ENCODE measurements at regions not wholly inside any gene's neighbourhood (a gene's known extent, or its start where the extent isn't known, plus 50 kb on each side); places are given as distances from the start of the nearest gene placed in this dataset.
"Not testable (repeated sequence)": the region's sequence is repeated elsewhere in the genome, so short reads cannot be mapped to it uniquely, and the experiment has no call there.

DNA sequence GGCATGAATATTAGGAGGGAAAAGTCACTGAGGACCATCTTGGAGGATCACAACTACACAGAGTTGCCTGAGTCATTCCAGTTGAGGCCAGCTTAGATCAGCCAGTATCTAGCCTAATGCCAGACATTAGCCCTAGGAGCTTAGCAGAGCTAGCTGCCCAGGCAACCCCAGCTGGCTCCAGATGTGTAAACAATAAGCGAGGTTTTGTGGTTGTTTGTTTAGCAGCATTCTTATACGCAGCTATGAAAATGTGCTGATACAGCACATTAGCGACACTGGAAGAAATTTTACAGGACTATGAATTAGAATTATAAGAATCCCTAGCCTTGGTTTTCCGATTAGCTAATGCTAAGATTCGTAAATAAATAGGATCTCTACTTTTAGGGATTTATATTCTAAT, 59.3 kb downstream of the BTBD3 start:
- no peak for DNase-seq

DNA sequence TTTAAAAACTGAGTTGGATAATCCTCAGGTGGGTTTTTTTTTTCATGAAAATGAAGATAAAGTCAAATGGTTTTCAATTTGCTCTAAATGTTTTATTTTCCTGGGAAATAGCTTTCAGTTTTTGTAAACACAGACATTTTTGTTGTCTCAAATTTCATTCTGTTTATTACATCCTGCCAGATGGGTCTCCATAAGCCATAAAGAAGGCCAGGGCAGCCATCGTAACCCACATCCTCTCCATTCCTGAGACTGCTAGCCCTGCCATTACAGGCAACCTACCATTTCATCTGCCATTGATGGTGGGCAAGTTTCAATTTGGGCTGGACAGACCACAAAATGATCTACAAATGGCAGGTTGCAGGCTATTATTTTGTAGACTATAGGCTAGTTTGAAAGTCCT, 60.8 kb downstream of the BTBD3 start:
- DNase-seq = no peak

DNA sequence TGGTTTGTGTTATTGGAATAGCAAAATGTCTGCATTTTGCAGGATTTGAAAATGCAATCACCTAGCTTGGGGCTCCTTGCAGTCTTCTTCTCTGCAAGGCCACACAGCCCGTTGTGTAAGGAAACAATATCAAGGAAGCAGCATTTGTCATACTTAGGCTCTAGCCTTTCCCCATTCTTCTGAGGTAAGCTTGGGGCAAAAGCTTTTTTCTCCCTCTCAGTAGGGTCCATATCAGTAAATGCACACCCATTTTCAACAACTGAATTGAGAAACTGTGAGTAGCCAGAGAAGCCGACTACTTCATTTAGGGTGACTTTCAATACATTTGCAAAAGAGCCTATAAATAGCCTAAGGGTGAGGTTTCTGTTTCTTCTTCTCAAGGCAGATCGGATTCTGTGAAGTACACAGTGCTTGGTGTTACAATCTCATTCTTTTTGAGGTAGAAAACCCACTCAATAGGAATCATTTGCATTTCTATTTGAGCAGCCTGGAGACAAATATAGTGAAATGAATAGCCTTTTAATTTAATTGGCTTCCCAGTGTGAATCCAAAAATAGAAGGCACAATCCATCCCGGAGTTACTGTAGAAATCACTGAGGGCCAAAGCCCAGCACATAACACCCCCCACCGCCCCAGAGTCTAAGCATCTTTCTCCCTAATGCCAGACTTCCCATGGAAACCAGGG, 61.8 kb downstream of the BTBD3 start:
- peak in 2 of 51 donors; percentile 16 to 28 for DNase-seq

DNA sequence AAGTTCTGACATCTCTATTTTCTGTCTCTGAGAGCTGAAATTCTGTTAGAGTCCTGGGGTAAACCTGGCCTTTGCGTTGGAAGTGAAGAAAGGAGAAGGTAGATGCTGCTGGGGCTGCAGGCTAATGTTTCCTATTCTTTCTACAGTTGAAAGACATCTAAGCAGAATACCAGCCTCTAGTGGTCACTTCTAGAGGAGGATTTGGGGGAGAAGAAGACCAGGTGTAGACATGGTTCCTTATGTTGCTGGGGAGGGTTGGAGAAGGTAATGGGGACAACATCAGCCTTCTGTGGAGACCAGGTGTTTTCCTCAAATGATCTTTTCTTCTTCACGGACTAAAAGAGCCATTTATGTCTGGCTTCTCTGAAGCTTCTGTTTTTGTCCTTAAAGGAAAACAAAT, 62.6 kb downstream of the BTBD3 start:
- DNase-seq = no peak

DNA sequence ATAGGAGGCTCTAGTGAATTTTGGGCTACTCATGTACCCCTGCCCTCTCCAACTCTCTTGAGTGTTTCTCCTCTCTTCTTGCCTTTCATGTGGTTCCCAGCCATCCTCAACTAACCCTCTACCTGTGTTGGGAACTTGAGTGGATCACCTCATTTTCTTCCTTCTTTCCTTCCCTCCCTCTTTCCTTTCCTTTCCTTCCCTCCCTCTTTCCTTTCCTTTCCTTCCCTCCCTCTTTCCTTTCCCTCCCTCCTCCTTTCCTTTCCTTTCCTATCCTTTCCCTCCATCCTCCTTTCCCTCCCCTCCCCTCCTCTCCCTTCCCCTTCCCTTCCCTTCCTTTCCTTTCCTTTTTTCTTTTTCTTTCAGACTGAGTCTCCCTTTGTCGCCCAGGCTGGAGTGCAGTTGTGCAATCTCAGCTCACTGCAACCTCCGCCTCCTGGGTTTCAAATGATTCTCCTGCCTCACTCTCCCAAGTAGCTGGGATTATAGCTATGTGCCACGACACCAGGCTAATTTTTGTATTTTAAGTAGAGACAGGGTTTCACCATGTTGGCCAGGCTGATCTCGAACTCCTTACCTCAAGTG, 63.8 kb downstream of the BTBD3 start:
- no peak for DNase-seq

DNA sequence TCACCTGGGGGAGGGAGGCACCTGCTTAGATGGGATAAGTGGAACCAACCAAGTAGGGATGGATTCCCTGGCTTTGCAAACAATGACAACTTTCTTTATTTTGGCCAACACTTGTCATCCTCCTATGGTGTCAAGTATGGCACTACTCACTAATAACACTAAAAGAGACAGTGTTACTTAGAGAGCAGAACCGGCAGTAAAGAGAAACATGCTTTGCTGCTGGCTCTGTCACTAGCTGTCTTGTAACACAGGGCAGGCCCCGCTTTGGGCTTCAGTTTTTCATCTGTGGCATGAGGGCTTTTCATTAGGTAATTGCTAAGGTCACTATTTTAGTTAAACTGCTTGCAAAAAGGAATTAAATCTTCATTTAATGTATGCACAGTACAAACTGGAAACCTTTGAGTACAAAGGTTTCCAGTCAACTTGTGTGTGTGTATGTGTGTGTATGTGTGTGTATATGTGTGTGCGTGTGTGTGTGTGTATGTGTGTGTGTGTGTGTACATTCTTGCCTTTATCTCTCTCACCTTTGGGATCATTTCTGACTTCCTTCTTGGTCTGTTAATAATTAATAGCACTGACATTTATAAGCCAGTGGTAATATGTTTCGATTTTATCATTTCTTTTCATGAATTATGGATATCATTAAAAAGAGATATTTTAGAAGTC, 64.7 kb downstream of the BTBD3 start:
- no peak for DNase-seq

DNA sequence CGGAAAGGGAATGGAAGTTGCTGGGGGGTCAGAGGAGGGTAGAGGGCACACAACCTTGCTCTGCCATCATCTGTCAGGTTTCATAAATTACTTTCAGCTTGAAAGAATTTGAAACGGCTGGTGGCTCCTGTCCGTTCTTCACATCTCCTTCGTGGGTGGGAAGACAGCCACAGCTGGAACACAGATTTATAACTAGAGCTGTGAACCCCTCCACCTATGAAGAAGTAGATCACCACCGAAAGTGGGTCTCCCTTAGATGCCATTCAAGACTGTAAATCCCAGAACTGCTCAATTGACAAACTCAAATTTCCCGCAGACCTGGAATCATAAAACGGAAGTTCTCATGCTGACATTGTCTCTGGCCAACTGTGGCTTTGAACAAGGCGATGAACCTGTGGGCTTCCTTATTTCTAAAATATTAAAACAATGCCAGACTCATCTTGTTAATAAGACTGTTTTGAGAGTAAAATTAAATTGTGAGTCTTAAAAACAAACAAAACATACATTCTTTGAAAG, 65.3 kb downstream of the BTBD3 start:
- no peak for DNase-seq

DNA sequence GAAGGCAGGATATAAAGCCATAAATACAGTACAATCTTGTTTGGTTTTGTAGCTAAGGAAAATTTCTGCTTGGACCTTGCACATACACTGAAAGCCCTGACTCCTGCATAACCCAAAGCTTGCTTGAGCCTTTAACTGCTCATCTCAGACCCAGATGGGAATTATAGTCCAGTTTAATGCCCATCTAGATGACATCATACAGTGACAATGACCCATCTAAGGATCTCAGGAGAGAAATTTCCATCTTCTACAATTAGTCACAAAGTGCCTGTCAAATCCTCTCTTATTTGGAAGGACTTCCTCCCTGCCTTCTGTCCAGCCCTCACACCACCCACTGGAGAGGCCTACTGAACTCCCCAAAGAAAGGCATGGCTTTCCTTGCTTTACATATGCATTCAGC, 69.3 kb downstream of the BTBD3 start:
- no peak for DNase-seq

DNA sequence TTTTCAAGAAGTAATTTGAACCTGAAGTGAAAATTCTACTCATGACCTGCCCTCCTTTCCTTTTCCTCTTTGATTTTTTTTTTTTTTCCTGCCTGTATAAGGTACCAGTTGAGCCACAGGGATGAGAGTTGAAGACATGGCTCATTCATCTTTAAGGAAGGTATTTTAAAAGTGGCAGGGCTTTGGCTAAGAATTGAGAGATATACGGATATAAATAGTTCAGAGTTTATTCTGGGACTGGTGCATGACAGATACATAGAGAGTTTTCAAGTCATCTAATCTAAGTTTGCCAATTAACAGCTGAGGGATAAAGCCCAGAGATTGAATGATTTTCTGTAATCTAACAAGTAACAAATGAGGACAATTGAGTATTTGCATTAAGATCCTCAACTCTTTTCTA, 69.8 kb downstream of the BTBD3 start:
- DNase-seq = no peak

DNA sequence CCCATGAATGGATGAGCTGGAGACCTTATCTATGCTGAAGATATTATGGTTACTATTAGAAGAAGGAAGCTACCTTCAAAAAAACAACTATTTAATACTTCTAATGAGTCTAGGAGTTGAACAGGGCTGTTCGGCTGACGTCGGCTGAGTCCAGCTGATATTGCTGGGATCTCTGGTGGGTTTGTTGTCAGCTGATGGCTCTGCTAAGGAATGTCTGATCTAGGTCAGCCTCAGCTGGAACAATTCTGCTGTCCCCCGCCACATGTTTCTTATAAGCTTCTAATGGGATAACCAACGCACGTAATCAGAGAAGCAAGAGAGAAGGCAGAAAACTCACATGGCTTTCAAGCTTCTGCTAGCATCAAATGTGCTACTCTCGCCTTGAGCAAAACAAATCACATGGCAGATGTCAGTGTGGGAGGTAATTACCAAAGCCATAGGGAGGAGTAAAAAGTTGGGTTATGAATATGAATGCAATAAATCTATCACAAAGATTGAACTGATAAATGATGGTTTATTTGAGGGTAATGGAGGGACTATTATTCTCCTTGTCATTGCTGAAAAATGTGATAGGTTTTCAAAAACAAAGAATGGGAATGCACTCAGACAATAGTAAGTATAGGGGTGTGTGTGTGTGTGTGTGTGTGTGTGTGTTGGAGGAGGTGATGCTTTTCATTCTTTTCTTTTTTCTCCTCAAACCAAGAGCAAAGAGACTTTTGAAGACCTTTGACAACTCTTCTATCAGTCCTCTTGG, 71.5 kb downstream of the BTBD3 start:
- no peak for DNase-seq

DNA sequence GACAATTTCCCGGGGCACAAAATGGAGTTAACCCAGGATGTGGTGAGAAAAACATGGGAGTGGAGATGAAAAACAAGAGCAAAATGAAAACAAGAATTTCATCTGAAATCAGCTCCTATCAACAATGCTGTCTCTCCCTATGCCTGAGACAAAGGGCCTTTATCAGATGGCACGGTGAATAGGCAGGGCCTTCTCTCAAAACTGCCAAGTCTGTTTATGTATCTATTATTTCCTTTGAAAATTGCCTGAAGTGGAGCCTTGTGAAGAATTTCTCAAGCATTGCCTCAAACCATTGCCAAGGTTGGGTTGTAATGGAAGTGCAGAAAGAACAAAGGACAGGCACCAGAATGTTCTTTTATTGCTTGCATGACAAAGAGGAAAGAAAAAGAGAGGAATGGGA, 74.7 kb downstream of the BTBD3 start:
- peak in 5 of 51 donors; percentile 13 to 68 (median 32) for DNase-seq

DNA sequence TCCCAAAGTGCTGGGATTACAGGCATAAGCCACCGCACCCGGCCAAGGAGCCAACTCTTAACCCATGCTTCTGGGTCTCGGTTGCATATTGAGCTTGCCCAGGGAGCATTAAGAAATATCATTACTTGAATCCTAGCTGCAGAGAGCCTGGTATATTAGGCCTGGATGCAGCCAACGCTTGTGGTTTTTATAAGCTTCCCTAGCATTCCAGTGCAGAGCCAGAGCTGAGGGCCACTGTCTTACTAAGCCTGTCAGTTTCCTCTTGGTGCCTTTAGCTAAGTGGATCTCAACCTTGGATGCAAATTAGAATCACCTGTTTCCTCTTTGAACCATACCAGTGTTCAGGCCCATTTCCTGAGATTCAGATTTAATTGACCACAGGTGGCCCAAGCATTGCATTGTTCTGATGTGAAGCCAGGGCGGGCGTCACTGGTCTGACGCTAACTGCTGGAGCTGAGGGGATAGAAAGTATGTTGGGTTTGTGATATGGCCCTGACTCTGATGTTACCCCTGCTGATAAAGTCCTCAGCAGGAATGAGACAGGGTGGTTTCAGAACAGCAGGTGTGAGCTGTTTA, 76.3 kb downstream of the BTBD3 start:
- peak in 1 of 51 donors; percentile 15 for DNase-seq

DNA sequence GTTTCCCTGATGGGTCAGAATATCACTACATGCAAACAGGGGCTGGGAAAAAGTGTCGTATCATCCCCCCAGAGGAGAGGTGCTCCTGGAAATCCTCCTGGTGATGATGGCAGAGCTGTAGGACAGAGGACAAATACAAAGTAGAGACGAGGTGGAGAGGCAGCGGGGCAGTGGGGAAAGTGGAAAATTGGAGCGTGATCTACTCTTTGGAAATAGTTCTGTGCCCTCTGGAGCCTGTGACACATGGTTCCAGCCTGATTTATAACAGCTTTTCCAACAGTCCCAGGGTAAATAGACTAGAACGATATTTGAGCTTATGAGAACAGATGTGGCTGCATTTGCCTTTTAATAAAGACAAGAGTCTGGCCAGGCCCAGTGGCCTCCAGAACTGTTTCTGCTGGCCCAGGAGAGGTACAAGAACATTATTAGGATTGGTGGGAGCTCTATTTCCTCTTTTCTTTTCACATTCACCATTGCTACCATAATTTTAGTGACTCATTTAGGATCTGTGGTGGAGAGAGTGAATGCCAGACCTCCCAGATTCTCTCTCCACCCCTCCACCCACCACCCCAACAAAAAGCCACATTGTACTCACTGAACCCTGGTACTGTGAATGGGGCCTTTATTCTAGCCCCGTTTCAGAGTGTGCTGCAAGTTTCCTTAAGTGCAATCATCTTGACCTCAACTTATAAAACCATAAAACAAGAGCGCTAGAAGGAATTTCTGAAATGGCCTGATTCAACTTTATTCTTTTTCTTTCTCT, 78.3 kb downstream of the BTBD3 start:
- peak in 28 of 51 donors; percentile 2 to 87 (median 35) for DNase-seq

DNA sequence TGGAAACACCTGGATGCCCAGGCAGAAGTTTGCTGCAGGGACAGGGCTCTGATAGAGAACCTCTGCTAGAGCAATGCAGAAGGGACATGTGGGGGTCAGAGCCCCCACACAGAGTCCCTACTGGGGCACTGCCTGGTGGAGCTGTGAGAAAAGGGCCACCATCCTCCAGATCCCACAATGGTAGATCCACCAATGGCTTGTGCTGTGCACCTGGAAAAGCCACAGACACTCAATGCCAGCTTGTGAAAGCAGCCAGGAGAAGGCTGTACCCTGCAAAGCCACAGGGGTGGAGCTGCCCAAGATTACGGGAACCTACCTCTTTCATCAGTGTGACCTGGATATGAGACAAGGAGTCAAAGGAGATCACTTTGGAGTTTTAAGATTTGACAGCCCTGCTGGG, 87.1 kb downstream of the BTBD3 start:
- DNase-seq = not testable (repeated sequence)

DNA sequence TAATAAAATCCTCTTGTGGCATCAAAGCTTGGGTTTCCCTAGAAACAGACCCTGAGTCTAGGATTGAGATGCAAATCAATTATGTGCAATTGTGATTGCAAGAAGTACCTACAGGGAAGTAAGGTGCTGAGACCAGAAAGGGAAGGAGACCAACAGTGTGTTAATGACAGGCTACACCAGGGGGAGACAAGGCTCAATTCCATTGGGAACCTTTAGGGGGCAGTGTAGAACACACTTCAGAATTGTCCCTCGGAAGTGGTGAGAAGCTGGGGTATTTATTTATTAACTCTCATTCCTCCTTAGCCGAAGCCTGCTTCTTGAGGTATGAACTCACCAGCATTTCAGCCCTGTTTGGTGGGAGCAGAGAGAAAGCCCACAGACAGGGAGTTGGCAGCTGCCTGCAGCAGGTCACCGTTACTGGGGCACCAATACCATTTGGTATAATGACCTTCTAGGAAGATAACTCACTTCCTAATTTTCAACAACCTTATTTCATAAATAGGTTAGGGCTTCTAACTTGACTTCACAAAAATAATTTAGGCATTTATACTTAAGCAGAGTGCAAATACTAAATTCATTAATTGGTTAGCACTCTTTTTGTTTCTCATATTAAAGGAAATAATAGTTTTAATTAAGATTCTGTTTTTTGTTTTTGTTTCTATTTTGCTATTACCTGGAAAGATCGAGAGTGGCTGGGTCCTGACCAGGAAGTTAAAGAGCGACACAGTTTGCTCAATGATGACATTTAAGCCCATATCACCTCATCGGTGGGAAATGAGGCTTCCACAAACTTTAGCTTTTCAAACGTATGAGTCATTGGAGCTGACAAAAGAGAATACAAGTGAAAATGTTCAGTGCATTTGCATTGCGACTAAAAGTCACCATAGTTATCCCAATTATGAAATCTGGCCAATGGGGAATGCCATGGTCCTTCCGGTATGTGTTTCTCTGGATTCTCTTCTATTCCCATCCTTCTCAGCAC, 94.8 kb downstream of the BTBD3 start:
- peak in 15 of 51 donors; percentile 4 to 60 (median 17) for DNase-seq

DNA sequence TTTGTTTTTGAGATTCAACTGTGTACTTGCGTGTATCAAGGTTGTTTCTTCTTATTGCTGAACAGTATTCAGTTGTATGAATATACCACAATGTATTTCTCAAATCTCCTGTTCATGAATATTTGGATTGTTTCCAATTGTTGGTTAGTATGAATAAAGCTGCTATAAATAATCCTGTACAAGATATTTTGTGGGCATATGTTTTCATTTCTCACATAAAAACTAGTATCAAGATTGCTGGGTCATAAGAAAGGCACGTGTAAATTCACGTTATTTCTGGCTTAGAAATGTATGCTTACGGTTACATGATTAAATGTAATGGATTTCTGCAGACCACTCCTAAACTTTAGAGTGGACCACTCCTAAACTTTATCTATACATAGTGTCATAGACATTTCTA, 96.6 kb downstream of the BTBD3 start:
- no peak for DNase-seq

DNA sequence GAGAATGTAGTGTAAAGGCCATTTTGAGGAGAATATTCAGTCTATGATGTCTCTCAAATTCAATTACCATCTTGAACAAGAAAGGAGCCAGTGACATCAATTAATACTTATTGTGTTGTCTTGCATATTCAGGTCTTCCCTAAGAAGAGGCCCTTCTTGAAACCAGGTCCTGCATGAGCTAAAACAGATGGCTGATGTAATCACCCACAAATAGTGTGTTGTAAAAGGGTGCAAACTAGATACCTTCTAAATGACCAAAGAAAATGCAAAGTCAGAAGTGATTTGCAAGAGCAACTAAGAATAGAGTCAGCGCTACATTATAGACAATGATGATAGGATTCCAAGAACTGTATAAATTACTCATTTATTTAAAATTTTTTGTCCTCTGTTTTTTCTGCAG, 97.0 kb downstream of the BTBD3 start:
- no peak for DNase-seq

DNA sequence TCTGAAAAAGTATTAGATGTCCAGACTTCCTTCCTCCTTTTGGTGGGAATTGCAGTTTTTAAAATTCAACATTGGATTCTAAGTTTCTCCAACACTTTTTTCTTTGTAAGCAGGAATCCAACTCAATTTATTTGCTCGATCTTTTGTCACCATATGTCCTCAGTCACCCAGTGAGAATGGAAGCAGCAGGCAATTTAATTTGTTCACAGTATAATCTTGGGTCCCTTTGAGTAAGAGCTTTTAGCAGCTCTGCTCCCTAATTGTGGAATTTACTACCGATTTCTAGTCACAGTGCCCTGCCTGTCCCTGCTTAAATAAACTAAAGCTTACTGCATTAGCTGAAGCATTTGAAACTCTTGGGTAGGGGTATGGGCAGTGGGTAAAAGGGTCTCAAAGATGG, 98.6 kb downstream of the BTBD3 start:
- no peak for DNase-seq

DNA sequence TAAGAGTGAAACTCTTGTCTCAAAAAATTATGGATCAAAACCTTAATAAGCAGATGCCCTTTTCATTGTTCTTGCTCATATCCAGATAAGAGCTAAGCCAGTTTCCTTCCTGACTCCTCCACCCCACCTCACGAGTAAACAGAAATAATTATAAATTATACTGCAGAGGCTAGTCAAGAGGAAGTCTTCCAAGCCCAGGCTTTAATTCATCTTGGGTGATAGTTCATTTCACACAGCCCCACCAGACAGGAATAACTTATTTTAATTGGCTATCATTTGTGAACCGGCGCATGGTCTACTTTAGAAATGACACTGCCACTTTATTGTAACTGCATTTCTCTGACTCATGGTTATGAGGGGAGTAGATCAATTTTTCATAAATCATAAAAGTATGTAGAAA, 102.0 kb downstream of the BTBD3 start:
- DNase-seq = no peak

DNA sequence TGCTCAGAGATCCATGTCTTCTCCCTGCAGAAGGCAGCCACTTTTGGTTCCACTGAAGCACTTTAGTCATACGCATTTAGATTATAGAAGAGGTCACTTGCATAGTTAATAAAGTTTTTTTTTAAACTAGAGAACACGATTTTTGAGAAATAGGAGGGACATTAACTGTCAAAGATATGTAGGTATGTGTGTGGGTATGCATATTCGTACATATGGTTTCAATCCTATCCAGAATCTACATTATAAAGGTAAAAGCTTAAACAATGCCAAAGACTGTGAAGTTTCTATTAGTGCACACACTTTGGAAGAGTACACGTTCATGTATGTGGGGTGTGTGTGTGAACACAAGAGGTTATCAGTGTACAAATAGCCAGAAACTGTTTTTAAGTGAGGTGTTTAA, 103.2 kb downstream of the BTBD3 start:
- DNase-seq = no peak
